Stimulated activated CD4-positive, alpha-beta T cell treated with anti-CD3 and anti-CD28 coated beads, Interleukin-15, amount 100 ng/mL, for 24 hours (primary cell): ENCODE measurements at regions not wholly inside any gene's neighbourhood (a gene's known extent, or its start where the extent isn't known, plus 50 kb on each side); places are given as distances from the start of the nearest gene placed in this dataset.
"Not testable (repeated sequence)": the region's sequence is repeated elsewhere in the genome, so short reads cannot be mapped to it uniquely, and the experiment has no call there.

Experiments
- DNase-seq: peaks from one replicate; pipeline ENCODE4 v3.0.0-alpha.2; 2020

DNA sequence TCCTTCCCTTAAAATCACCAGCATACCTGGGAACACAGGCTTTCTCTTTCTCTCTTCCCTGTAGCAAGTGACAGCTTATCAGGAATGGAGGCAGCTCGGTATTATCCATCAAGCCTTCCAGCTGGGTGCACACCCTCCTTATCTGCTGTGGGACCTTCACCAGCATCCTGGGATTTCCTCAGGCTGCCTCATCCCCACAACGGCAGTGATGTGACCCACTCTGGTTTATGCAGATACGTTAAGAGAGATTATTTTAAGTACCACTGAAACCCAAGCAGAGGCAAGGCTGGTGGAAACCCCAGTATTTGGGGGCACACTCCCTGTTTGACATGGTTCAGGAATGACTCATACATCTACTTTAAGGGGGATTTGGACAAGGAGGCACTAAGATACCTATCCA is 192.1 kb downstream of the TM9SF2 start:
- DNase-seq: no peak

DNA sequence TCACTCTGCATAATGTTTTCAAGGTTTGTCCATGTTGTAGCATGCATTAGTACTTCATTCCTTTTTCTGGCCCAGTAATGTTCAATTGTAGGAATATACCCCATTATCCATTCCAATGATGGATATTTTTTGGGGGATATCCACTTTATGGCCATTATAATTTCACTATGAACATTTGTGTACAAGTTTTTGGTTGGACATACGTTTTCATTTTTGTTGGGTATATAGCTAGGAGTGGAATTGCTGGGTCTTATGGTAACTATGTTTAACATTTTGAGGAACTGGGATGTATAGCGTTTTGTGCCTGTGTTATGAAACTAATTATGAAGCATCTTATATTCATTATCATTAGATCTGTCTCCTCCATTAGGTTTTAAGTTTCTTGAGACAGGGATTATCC is 191.6 kb downstream of the TM9SF2 start:
- DNase-seq: no peak

DNA sequence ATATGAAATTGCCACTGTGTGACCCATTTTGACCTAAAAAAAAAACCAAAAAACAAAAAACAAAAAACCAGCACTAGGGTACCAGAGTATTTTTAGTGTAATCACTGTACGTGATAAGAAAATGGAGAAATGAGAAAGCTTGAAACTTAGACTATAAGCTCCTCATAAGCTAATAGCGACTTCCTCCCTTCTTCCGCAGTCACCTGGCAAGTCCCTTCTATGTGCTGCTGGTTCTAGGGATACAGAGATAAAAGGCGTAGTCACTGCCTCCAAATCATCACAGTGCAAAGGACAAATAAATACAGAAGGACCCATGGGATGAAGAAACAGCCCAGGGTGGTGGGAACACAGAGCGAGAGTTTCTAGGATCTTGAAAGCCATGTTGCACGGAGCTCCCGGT is 190.3 kb downstream of the TM9SF2 start:
- DNase-seq: no peak

DNA sequence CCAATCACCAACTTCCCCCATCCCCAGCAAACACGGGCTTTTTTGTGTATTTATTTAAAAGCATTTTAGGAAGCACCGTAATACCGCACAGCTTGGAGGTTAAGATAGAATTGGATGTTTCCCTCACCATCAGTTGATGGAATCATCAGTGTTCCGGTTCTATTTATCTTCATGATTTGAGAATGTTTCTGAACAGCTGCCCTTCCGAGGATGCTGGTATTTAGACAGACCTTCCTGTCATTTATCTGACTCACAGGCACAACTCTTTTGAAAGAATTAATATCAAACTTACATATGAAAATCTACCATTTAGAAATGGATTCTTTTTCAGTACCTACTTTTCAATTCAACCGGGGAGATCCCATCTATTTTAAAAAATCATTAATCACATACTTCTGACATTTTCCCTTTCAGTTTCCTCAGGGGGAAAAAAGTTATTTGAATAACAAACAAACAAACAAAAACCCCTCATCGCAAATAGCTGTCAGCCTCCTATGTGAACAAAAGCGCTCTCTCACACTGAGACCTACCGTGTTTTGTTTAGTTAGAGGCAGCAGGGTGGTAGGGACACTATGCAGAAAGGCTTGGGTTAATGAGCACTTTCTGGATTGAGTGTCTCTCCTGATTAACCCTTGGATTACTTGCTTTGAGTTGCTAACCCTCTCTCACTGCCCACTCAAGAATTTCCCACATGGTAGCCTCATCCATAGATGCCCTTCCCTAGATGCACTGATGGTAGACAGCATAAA is 189.3 kb downstream of the TM9SF2 start:
- no peak for DNase-seq

DNA sequence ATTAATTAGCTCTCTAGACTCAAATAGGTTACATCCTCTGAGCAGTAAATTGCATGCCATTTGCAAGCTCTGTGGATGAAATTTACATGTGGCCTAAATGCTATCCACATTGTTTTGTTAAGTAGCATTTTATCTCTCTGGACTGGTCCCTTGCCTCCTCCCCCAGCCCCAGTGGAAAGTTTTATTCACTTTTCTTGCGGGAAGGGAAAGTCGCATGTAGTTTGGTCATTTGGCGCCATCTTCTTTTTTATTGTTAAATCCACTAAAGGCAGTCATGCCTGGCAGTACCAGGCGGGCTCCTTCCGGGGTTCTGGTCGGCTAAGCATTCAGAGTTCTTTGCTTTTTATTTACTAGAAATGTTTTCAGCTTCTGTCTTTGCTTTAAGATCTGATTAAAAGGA is 188.7 kb downstream of the TM9SF2 start:
- DNase-seq: no peak

DNA sequence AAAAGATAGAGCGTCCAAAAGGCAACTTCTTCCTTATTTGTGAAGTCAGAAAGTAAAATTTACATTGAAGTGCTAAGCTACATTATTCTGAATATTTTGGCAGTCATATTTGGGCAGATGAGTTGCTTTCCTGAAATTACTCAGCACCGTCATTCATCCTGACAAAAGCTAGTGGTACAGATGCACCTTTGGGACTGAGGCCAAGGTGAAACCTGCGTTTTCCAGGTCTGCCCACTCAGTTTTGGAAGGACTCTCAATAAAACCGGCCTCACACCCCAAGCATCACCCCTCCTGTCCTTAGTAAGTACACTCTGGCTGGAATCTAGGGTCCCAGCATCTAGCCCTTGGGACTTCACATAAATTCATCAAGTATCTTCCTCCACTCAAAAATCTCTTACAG is 187.5 kb downstream of the TM9SF2 start:
- no peak for DNase-seq

DNA sequence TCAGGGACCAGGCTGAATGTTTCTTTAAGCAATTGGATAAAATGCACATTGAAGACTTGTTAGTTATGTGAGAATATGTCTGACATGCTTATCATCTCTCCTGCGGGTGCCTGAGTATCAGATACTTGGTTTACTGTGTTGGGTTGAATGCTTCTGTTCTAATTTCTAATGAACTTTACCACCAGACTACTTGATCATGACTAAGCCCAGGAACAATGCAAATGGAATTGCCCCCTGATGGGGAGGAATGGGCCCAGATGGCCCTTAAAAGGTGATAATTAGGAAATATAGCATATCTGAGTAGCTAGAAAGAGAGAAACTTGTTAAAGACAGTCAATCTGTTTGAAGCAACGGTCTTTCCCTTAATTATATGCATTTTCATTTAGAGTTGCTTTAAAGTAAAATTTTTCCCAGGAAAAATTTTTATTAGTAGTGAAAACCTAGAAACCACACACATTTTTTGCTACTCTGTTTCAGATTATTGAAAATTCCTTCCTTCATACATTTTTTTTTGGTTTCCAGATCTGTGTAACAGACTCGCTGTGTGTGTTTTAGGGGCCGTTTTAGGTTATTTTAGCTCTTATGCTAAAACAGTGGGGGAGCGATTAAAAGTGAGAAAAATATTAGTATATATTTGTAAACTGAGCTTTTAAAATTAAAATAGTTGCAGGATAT is 186.6 kb downstream of the TM9SF2 start:
- DNase-seq: no peak

DNA sequence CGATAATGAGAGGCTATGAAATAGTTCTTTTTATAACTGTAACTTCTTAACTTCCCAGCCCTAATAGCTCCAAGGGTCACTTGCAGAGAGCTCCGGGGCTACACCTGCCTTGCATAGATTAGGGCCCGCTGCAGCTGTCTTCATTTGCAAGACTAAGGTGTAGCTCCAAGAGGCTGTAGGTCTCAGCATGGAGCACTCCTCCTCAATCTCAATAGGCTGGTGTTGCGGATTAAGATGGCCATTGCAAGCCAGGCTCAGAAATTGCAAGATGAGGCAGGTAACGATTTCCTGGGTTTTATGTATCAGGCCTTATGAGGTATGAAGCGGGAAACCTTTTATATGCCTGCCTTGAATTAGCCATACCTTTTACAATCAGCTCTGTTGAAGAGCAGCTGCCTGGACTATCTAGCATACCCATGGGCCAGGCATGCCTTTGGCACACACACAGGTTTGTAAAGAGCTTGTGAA is 185.7 kb downstream of the TM9SF2 start:
- no peak for DNase-seq

DNA sequence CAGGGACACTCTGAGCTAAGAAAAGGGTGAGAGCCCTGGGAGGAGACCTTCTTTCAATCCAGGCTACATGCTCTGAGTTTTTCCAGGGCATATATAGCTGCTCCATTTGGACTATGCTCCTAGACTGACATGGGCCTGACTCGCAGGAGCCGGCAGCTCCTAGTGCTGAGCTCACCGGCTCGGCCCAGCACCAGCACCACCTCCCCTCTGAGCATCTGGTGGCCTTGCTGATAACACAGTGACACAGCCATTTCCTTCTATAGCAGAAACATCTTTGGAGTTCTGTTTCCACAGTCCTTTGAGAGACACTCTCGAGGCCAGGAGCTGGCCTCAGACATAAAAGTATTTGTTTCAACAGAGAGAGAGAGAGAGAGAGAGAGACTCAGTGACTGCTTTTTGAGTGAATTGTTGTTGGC is 184.9 kb downstream of the TM9SF2 start:
- no peak for DNase-seq

DNA sequence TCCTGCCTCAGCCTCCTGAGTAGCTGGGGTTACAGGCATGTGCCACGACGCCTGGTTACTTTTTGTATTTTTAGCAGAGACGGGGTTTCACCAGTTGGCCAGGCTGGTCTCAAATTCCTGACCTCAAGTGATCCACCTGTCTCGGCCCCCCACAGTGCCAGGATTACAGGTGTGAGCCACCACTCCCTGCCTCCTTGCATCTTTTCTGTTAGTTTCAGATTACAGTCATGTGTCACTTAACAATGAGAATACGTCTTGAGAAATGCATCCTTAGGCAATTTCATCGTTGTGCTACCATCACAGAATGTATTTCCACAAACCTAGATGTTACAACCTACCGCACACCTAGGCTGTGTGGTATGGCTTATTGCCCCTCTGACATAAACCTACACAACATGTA is 180.4 kb downstream of the TM9SF2 start:
- DNase-seq: no peak

DNA sequence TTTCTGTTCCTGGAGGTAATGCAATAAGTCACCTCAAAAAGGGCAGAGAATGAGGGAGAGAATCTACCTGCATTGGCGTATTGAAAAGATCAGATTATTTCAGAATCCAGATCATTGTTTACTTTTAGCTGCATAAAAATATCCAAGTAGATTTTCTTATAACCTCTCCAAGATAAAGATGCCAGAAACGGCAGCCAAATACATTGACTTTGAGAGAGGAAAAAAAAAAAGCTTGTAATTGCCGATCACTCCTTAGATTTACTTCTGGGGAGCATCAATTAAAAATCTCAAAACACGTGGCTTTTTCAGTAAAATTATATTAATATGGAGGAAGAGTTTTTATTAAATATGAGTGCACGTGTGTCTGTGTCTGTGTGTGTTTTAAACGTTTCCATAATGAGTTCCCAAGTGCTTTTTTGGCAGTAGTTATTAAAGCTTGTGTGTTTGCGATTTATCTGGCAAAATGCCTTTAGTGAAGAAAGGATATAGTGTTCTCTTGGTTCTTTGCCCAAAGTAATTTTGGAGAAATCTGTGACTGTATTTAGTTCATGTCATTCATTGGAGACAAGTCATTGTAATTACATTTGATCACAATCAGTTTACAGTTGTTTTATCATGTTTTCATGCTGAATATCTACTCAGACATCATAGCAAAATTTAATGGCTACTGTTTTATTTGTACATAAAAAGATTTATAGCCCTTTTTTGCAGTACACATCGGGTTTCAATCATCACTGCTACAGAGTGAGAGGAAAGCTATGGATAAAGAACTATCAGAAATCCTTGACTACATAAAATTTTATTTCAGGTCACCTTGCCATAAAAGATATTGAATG is 176.1 kb downstream of the TM9SF2 start:
- no peak for DNase-seq

DNA sequence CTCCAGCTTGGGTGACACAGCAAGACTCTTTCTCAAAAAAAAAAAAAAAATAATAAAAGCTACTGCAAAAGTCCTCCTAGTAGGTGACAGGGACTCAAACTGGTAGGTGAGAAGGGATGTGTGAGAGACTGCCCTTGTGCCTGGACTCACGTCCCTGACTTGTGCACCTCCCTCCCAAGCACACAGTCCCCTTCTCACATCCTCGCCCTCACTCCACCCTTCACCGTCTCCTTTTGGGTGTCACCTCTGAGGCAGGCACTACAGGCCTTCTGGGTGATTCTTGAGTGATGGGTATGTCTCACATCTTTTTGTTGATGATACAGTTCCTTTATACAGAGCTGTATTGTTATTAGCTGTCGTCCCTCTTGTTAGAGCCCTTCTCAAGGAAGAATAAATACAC is 170.5 kb downstream of the TM9SF2 start:
- no peak for DNase-seq

DNA sequence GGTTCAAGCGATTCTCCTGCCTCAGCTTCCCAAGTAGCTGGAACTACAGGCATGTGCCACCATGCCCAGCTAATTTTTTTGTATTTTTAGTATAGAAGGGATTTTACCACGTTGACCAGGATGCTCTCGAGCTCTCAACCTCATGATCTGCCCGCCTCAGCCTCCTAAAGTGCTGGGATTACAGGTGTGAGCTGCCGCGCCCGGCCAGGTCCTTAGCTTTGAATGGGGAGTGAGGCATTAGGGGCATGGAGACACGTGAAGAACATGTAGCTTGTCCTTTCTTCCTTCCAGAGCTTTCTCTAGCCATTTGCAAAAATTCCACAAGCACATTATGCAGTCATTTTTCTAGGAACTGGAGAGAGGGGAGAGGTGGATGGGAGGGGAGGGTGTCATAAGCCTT is 167.8 kb downstream of the TM9SF2 start:
- DNase-seq: not testable (repeated sequence)

DNA sequence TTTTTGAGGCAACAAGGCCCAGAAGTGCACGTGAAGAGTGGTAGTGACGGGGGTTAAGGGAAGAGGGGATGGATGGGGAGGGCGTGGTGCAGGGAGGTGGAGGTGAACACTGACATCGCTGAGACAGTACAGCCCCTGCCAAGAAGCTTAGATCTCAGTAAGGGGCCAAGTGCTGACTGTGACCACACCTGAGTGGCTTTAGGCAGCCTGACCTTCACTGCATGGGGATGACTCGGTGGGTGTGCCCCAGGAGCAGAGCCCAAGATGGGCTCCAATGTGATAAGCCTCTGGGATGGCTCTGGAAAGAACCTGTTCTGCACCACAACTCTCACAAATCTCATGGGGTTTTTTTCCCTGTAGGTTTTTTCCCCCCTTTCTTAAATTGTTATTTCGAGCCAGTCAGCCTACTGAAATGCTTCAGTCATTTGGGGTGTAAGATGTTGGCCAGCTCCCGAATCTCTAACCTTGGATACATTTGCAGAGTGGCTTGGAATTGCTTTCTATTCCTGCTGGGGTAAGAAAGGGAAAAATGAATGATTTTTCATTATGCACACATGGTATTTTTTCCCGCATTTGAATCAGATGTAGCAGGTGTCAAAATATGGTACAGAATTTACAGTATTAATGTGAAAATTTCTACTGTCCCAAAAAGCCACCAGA is 165.0 kb downstream of the TM9SF2 start:
- no peak for DNase-seq

DNA sequence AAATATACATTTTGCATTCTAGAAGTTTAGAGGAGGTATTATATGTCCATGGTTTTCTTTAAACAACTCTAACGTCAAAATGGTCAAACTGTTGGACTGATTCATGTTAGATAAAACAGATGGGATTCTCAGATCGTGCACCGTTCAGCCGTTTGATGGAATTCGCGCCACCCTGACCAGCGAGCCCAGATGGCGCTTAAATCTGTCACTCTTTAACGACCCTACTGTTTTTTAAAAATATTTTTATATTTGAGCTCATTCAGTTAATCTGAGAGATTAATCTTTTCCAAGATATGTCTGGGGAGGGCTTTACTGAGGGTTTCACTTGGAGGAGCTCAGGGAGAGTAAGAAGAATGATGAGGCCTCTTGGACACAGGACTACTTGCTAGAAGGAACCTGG is 164.4 kb downstream of the TM9SF2 start:
- DNase-seq: no peak

DNA sequence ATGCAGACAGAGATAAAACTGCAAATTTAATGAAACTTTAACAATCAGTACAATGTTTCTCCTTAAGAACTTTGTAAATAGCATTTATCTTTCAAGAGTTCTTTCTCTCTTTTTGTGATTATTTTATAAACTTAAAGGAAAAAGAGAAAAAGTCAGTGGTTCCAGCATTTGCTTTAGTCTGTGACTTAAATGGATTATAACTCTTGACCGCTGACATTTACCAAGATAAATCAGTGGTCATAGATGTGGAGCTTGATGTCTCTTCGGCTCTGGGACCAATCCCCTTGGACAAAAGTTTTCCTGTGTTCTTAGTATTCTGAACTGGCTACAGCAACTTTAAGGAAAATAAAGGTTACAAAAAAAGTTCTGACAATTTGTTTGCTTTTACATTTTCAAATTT is 162.6 kb downstream of the TM9SF2 start:
- DNase-seq: no peak

DNA sequence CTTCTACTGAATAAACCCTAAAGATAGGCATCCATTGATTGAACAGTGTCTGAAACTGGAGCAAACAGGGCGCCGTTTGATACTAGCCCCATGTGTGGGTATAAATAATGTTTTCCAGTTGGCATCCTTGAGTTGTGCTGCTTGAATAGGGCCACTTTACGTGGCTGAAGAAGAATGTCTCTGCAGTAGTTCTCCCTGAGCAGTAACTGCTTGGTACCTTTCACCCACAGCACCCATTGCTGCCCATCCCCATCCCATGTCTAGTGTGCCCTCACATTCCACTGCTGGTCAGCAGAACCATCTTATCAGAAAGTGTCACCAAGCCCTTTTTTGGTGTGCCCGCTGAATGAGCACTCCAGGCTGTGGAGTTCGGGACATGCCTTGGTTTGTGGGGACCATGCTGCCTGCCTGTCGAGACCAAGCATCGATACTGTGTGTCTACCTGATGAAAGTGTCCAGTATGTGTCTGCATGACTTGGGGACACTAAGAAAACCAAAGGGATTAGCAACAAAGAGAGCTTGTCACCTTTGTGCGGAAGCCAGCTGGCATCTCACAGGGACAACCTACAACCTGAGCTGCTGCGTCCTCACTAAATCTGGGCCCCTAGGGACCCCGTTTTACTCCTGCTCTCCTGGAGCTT is 162.0 kb downstream of the TM9SF2 start:
- DNase-seq: no peak

DNA sequence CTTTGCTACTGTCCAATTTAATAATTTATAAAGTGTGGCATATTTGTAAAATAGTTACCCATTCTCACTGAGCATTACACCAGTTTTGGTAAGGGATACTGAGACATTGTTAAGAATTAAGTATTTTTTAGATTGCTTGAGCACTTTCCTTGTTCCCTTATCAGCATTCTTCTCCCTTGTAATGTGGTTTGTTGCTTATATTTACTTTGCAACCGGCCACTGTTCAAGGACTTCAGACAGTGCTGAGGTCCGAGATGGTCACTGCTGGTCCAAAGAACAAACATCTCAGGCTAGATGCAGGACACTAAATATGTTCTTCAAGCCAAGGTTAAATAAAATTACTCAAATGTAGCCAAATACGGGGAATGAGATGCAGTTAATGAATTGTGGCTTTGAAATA is 161.4 kb downstream of the TM9SF2 start:
- no peak for DNase-seq

DNA sequence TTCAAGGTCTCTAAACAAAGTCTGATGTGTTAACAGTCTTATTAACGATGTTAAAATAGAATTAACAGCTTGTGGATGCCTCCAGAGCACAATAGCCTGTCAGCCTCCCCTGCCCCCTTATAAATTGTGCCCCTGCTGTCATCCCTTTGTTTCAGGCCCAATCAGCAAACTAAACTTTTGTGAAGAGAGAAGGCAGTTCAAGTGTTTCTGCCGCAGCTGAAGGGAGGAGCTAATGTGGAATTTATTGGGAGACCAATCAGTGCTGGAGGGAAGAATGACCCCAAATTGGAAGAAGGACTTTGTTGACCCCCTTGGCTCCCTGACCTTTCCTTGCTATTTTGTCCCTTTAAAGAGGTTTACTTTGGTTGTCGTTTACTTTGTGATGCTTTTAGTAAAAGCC is 160.5 kb downstream of the TM9SF2 start:
- DNase-seq: no peak

DNA sequence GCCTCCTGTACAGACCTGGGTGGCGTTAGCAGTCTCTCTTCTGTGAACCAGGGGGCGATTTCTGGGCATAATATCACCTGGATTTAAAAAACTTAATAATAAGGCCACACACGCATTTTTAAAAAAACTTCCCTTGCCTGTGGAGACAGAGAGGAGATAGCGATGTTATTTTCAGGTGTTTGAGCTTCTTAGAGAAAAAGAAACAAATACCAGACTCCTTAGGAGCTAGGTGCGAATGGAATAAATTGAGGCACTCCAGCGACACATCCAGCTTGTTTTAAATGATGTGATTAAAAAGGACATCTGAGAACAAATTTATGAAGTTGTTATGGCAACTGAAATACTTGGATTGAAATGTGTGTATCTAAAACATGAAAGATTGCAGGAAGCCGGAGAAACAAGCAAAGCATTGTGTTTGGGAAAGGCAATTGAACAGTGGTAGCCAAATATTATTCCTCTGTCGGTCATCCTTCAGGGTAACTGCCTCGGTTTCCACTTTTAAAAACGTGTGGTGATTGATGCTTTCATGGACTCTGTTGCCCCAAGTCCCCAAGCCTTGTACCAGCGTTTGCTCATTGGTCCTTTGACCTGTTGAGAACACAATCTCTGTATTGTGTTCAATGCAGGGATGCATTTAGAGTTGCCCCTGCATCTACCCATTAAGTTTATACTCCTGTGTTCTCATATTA is 158.7 kb downstream of the TM9SF2 start:
- no peak for DNase-seq

DNA sequence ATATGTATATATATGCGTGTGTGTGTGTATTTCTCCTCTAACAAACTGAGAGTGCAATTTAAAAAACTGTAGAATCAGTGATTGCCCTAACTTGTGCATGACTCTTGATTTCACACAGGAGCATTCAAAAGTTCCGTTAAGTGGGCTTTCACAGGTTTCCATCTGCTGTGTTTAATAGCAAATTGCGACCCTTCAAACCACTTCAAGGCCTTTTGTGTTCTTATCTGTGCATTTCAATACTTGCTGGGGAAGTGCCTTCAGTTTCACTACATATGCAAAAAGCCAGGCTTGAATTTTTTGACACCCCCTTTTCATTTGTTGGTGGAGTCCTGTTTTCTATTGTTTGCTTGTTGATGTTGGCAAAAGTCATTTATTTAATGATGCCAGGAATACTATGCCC is 158.0 kb downstream of the TM9SF2 start:
- DNase-seq: no peak
